HG03442 (cell line): ENCODE measurements at regions not wholly inside any gene's neighbourhood (a gene's known extent, or its start where the extent isn't known, plus 50 kb on each side); places are given as distances from the start of the nearest gene placed in this dataset.
"Not testable (repeated sequence)": the region's sequence is repeated elsewhere in the genome, so short reads cannot be mapped to it uniquely, and the experiment has no call there.

Experiments
- ATAC-seq: cut with Tn5 transposase; IDR thresholded peaks from one replicate; pipeline ENCODE4 v1.9.1; 2021; ENCODE audit warnings: mild to moderate bottlenecking, moderate library complexity; ENCODE audit not compliant: unreplicated experiment

DNA sequence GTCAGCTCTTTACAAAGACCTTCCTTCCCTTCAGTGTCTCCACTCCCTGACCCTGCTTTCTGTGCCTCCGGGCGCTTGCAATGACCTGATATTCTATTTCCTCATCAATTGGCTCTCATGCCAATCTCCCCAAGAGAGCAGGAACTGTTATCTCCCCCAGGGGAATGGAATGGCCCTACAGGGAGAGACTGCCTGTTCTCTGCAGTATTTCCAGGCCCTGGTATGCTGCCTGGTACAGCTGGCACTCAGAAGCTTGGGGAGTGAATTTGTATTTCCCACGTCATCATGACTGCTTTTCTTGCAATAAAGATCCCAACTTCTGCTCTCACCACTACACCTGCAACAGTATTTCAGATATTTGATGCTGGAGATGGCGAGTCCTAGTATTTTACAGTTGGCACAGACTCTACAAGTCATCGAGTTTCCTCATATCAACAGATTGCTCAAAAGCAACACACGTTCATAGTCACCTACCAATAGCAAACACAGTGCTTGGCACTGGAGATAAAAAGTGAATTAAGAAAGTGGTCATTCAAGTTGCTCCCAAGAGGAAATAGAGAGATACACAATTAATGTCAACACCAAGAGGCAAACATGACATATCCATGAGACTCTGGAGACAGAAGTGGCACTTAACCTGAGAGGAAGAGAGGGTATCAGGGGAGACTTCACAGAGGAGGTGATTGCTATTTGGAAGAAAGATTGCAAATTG, 90.5 kb upstream of the EGFL6 start:
- ATAC-seq = no peak

DNA sequence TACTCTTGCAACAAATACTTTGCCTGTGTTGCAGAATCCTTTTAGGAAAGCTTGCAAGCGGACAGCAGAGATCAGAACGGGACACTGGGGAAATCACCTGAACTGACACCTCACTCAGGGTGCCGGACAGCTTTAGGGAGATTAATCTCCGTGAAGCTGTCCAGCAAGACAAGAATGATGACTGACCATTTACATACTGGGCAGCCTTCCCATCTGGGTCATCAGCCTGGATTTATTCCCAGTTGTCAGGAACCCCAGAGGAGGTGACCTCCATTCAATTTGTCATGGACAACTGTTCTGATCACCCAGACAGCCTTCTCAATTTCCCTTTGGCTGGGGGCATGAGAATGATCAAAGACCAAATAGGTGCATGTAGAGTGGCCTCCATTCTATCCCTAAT, 93.0 kb upstream of the EGFL6 start:
- ATAC-seq = no peak

DNA sequence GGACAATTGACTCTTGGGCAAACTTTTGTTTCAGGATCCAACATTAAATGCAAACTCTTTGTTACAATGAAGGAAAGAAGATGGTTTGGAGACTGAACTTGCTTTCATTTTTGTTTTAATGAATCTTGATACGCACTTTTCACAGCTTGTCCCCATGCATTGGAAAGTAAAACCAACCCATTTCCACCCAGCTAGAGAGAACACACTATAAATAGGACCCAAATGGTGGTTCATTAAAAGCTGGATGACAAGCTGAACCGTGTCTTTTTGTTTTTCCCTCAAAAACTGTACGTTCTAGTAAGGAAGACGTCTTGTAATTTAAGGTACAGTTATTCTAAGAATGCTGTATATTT, 95.3 kb upstream of the EGFL6 start:
- ATAC-seq = peak; percentile 39

DNA sequence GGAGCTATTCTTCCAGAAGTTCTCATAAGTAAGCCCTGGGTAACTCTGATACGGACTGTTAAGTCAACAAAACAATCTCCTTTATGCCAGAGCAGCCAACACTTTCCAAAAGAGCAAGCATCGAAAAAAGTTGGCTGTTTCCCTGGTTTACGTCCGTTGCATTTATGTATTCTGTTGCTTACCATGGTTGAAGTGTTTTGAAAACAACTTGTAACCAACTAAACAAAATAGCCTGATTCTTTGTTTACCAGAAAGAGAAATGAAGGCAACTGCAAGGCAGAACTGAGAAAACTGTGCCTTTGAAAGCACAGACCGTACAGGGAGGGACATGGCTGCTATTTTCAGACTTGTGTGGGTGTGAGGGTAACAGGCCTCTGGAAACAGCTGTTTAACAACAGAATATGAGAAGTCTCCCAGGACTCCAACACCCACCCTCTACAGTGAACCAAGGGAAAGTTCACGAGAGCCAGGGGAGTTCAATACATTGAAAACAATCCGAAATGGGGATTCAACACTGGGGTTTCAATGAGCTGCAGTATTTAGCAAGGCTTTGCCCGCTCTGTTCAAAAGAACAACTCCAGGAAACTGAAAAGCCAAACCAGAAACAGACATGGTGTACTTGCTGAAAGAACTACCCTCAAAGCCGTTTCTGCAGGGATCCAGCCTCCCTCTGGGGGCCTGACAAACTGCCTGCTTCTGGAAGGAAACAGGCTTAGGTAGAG, 95.8 kb upstream of the EGFL6 start:
- ATAC-seq = peak; percentile 86

DNA sequence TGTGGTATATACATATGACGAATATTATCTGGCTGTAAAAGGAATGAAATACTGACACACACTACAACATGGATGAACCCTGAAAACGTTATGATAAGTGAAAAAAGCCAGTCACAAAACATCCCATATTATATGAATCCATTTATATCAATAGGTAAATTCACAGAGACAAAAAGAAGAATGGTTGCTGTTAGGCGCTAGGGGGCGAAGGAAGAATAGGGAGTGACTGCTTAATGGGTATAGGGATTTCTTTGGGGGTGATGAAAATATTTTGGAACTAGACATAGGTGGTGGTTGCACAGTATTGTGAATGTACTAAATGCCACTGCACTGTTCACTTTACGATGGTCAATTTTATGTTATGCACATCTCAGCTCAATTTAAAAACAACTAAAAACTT, 96.4 kb upstream of the EGFL6 start:
- ATAC-seq = no peak

DNA sequence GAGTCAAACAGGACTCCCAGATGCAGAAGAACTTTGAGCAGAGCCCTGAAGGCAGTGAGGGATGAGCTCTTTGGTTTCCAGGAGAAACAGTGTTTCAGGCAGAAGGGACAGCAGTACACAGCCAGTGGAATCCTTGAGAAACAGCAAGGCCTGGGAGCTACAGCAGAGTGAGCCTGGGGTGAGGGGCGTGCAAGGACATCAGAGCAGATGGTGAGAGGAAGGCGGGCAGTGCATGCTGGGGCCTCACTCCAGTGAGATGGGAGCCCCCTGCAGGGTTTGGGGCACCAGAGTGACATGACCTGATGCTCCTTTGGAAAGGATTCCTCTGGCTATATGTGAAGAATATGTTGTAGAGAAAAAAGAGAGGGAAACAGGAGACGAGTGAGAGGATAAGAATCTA, 98.1 kb upstream of the EGFL6 start:
- no peak for ATAC-seq

DNA sequence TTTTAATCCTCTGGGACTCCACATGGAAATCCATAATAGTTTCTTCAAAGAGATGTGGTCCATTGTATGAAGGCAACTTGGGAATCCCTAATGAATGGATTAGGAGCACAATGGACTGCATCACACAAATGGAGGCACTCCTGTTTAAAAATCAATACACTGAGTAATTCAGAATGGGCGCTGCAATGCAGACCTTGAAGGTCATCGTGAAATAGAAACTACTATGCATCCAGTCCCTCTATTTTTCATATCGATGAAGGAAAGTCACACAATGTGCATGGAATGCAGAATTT, 98.8 kb upstream of the EGFL6 start:
- ATAC-seq = no peak

DNA sequence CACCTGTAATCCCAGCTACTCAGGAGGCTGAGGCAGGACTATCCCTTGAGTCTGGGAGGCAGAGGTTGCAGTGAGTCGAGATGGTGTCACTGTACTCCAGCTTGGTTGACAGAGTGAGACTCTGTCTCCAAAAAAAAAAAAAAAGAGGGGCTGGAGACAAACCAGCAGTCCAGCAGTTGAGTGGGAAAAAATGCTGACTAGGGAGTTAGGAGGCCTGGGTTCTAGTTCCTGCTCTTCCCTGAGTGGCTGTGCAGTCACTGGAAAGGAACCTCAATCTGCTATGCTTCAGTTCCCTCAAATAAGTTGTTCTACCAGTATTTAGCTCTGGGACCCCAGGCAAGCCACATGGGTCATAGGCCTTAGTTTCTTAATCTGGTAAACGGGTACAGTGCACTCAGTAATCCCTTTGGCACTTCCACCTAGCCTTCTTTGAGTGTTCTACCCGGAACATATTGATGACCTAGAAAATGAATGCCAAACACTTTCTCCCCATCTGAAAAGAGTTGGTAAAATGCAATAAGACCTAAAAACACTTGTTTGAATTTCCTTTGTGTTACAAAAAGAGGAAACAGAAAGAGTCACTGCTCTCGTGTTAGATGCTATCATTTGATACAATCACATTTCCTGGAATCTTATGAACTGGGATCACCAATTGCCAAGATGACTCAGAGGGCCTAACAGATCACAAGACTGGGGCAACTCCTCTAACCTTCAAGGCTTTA, 99.3 kb upstream of the EGFL6 start:
- no peak for ATAC-seq

DNA sequence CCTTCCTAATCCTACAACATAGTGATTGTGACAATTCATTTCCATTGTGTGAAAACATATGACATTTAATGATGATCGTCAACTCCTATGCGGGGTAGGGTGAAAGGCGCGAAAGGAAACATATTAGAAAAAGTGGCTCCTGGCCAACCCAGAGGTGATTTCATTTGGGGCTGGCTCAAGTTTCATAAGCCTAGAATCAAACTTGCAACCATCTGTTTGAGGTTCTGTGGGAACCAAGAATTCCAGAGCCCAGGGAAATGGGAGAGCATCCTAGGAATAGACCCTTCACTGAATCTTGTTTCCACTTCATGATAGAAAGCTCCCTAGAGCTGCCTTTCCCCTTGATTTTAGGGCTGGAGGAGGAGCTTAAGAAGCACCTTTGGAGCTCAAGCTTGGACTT, 101.3 kb upstream of the EGFL6 start:
- ATAC-seq = no peak

DNA sequence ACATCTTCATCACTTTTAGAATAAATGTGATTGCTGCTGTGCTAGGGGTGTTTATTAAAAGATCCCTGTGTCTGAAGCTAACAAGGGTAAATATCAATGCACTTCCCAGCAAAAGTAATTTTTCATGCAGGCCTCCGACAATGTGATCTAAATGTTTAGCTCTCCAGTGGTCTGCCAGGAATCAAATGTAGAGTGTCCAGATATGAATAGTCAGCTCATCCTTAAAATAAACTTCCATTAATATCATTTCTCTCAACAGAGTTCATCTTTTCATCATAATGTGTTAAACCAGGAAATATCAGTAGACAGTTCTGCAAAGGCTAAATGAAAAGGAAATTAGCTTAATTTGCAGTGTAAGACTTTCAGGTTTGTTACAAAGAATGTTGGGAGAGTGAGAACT, 102.2 kb upstream of the EGFL6 start:
- no peak for ATAC-seq

DNA sequence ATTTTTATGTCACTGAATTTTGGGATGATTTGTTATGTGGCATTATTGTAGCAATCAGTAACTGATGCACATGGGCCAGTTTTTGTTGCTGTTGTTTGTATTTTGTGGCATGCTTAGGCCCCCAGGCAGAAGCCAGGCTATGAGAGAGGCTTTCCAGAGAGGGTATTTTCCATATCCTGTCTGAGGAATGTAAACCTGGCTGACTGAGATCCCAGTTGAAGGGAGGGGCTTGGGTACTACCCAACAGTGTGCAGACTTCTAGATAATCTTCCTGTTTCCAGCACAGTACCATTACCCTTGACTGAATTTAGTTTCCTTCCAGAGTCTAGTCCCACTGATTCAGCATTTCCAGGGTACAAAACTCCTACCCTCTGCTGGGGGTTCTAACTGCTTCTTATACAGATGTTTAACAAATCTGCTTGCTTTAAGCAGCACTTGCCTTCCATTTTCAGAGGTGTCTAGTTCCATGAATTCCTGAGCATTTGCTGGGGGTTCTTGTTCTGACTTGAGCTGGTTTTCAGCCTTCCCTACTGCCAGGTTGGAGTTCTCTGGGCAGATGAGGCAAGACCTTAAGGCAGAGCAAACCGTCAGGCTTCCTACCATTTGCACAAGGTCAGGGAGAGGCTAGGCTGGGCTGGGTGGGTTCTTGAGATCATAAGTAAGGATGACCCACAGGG, 104.7 kb upstream of the EGFL6 start:
- ATAC-seq = no peak

DNA sequence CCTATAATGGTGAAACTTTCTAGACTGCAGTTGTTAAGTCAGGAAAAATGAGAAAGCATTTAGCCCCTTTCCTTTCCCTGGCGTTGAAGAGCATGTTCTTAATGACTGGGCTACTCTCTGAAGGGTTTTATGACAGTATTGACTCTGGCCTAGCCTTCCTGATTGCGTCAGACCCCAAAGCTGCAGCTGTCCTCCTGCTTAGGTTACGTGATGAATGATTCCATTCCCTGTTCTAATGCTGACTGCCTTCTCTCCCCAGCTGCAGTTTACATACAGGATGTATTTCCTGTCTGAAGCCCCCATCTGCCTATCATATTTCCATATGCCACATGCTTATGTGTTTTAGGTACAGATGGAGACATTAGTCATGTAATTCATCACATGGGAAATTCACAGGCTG, 105.8 kb upstream of the EGFL6 start:
- ATAC-seq = no peak

DNA sequence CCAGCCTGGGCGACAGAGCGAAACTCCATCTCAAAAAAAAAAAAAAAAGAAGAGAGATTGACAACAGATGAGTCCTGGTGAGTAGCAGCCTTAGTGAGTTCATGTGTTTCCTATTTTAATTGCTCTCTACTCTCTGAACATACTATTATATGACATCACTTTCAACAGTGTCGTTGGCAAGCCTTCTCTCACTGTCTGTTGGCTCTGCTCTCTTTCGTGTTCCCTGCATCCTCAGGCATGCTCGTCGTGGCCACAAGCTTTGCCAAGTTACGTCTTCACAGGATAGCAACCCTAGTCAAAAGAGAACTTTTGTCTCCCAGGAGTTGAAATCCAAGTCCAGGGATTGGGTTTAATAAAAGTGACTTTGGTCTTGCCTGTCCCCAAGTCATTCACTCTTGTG, 117.1 kb upstream of the EGFL6 start:
- ATAC-seq = no peak

DNA sequence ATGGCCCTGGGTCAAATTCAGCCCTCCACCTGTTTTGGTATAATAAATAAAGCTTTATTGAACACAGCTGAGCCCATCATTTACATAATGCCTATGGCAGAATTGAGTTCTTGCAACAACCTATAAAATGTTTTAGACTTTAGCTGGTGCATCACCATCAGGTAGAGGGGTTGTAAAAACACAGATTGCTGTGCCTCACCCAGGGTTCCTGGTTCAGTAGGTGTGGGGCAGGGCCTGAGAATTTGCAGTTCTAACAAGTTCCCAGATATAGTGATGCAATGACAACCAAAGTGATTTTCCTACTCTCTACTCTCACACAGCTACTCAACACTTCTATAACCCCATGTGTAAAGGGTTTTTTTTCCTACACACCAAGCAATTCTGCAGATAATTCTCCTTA, 120.0 kb upstream of the EGFL6 start:
- no peak for ATAC-seq

DNA sequence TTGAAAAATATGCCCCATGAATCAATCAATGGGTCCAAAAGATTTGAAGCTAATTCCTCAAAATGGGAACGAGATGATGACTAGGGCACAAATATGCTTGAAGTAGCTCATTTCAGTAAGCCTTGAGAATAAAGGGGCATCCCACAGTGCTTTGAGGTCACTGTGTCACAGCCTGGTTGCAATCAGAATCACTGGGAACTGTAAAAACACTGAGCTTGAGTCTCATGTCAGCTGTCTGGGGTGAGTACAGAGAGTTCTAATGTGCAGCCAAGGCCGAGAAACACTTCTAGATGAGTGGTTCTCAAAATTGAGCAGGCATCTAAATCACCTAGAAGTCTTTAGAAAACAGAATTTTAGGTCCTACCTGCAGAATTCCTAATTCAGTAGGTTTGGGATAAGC, 120.5 kb upstream of the EGFL6 start:
- ATAC-seq = no peak

DNA sequence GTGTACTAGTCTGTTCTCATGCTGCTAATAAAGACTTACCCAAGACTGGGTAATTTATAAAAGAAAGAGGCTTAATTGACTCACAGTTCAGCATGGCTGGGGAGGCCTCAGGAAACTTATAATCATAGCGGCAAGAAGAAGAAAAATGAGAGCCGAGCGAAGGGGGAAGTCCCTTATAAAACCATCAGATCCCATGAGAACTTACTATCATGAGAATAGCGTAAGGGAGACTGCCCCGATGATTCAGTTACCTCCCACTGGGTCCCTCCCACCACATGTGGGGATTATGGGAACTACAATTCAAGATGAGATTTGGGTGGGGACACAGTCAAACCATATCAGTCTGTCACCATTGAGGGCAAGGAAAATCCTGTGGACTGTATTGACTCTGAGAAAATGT, 121.8 kb upstream of the ATXN3L start:
- not testable (repeated sequence) for ATAC-seq

DNA sequence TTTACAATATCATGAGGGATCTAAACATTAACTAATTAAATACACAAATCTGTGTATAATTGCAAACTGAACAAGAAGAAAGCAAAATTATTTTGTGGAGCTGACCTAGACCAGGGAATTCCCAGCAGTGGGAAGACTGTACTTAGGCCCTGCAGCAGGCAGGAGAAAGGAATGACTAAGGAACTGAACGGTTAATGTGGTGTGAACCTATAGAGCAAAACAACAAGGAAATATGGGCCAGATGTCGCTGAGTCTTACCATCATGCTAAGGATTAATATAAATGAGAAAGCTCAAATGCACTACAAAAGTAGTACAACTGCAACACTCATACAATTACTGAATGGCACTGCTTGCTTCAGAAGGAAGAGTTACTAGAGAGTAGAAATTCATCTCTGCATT, 120.3 kb upstream of the ATXN3L start:
- no peak for ATAC-seq

DNA sequence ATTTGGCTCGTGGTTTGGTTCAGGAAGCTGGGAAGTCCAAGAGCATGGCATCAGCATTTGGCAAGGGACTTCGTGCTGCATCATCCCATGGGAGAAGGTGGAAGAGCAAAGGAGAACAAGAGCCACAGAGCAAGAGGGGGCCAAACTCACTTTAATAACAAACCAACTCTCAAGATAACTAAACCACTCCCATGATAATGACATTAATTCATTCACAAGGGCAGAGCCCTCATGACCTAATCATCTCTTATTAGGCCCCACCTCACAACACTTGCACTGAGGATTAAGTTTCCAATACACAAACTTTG, 113.4 kb upstream of the ATXN3L start:
- no peak for ATAC-seq

DNA sequence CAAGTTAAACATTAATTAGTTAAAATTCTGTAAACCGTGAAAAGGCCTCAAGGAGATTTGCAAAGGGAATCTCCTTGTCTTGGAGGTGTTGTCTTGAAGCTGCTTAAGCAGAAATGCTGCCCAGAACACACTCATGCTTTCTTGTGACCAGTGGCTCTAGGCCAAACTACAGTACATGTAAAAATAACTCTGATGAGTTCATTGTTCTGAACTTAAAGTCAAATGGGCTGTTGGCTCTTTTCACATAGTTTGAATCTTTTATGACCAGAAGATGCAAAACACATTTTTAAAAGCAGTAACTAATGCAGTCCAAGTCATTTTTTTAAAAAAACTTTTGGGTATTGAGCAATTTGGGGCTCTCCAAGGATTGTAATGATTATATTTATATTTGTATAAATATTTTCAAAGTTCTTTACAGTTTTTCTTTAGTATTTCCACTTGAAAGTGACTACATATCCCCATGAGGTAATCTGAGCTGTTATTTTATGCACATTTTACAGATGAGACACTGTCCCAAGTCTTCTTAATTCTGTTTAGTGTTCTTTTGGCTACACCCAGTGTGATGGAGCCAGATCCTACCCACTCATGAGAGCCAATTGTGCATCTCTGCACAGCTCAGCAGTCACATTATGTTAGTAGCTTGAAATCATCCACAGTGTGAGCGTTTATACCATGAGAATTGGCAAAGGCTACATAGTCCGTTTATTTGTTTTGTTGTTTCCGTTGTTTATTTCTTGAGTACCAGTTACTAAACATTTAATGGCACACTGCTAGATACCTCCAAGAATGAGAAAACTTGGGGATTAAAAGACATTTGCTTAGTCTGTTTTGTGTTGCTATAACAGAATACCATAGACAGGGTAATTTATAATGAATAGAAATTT, 112.8 kb upstream of the ATXN3L start:
- ATAC-seq = no peak

DNA sequence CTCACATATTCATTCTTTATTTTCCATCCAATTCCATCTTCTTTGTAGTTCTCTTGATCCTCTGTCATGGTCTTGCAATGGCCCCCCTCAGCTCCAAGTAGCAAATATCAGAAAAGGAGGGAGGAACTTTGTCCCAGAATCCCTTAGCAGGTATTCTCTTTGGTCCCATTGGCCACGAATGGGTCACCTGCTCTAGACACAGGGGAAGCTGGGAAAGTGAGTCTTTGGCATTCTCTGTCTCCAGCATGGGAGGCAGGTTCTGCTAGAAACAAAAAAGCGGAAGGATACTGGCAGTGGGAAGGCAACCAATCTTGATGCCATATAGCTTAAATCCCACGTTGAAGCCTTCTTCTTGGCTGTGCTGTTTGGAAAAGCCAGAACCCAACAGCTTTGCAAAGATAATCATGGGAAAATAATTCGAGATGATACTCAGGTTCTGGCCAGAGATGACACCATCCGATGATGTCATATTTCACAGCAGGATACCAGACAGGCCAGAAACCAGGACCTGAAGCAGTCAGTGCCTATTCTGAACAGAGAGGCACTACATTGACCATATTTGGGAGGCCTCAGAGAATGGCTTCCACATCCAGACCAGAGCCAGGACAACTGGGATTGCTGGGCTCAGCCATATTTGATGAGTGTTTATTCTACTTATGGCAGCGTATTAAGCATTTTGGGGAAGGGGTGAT, 110.4 kb upstream of the ATXN3L start:
- ATAC-seq = no peak
